HepG2 (cell line): ENCODE measurements at regions not wholly inside any gene's neighbourhood (a gene's known extent, or its start where the extent isn't known, plus 50 kb on each side); places are given as distances from the start of the nearest gene placed in this dataset.

ENCODE experiments used
- ATAC-seq: fragments of 200-7000 bp; cut with Tn5 transposase; 3 replicates; pipeline ENCODE4 v1.9.1; 2020; ENCODE audit warnings: mild to moderate bottlenecking, moderate library complexity
- BruUV-seq: library from RNA; stranded (reverse); fragments of 400-500 nt; replicated peaks from 2 replicates; lab custom pipeline; 2021; lab: Mats Ljungman, UMichigan
- CTCF ChIA-PET: fragments of 300-600 bp; formaldehyde crosslinking; extraction: SDS; loops from one replicate; lab custom pipeline; 2021; ENCODE audit warnings: low total read pairs, inconsistent platforms, low intra/inter-chr PET ratio; lab: Yijun Ruan, JAX
- POLR2A ChIA-PET: fragments of 350-600 bp; sonication (Branson Sonifier 250); formaldehyde crosslinking; loops from one replicate; lab custom pipeline; 2020; ENCODE audit warnings: antibody characterized with exemption, inconsistent platforms; lab: Yijun Ruan, JAX
- DNase-seq: peaks from one replicate; pipeline ENCODE4 v3.0.0-alpha.2; 2015; ENCODE audit warnings: low spot score
- FAIRE-seq: peaks from 3 replicates; lab custom pipeline; 2011; peaks lifted over from hg19 to GRCh38; lab: Jason Lieb, UNC
- H2AFZ ChIP-seq: one replicate; pipeline ENCODE4 v1.6.1; 2011; ENCODE audit warnings: low read length, inconsistent platforms
- H3K27ac ChIP-seq: fragments of 300-600 bp; 3 replicates; pipeline ENCODE4 v1.8.0; 2011; ENCODE audit warnings: mixed run types, mild to moderate bottlenecking, mixed read lengths, low read length, inconsistent platforms; ENCODE audit not compliant: insufficient read depth; ENCODE audit errors: extremely low read length
- H3K27me3 ChIP-seq, 2 experiments: fragments of 200-600 bp in 1 of 2; 2 replicates in 1 of 2; 3 replicates in 1 of 2; pipeline versions ENCODE4 v1.6.0 to v1.8.0; 2011; ENCODE audit warnings: low read length in 2 of 2, mild to moderate bottlenecking in 2 of 2, moderate library complexity in 2 of 2, inconsistent platforms in 1 of 2; ENCODE audit not compliant: insufficient read depth in 2 of 2, control insufficient read depth in 1 of 2
- H3K36me3 ChIP-seq, 2 experiments: fragments of 200-600 bp in 1 of 2; replicated peaks in 1 of 2; 2 replicates in 1 of 2; 3 replicates in 1 of 2; pipeline versions ENCODE4 v1.5.1 to v1.8.0; 2011; ENCODE audit warnings: low read length in 2 of 2, inconsistent platforms in 1 of 2; ENCODE audit not compliant: insufficient read depth in 2 of 2, control insufficient read depth in 1 of 2
- H3K4me1 ChIP-seq: 2 replicates; pipeline ENCODE4 v1.5.1; 2012; ENCODE audit warnings: low read length, inconsistent platforms; ENCODE audit not compliant: insufficient read depth
- H3K4me2 ChIP-seq: 2 replicates; pipeline ENCODE4 v1.6.0; 2011; ENCODE audit warnings: low read depth, low read length, inconsistent platforms
- H3K4me3 ChIP-seq, 3 experiments: fragments of 200-600 bp in 1 of 3; sonication (generic), shearing (Covaris generic) in 1 of 3; replicated peaks in 1 of 3; 2 replicates each; pipeline ENCODE4 v1.5.1; 2011 to 2016; ENCODE audit warnings: low read length in 3 of 3, inconsistent platforms in 2 of 3, low read depth in 2 of 3, mild to moderate bottlenecking in 2 of 3, control low read depth in 1 of 3, mixed read lengths in 1 of 3; ENCODE audit not compliant: insufficient read depth in 1 of 3
- H3K79me2 ChIP-seq: one replicate; pipeline ENCODE4 v1.6.1; 2011; ENCODE audit warnings: low read length, inconsistent platforms; ENCODE audit not compliant: insufficient read depth
- H3K9ac ChIP-seq: 2 replicates; pipeline ENCODE4 v1.6.0; 2011; ENCODE audit warnings: mild to moderate bottlenecking, low read depth, low read length, inconsistent platforms; ENCODE audit not compliant: insufficient read depth
- H3K9me3 ChIP-seq: 2 replicates; pipeline ENCODE4 v1.5.1; 2012; ENCODE audit warnings: mild to moderate bottlenecking, low read length
- H4K20me1 ChIP-seq: 2 replicates; pipeline ENCODE4 v1.6.0; 2011; ENCODE audit warnings: inconsistent platforms, mild to moderate bottlenecking, low read length, moderate library complexity; ENCODE audit not compliant: insufficient read depth
- BCLAF1 ChIP-seq: fragments of 450-650 bp; IDR thresholded peaks from 2 replicates; pipeline ENCODE4 v1.6.1; 2017; ENCODE audit warnings: mild to moderate bottlenecking
- HNF4A ChIP-seq: sonication (generic); formaldehyde crosslinking; IDR thresholded peaks from 2 replicates; pipeline ENCODE4 v1.4.0; 2020; ENCODE audit warnings: missing genetic modification reagents
- HOMEZ ChIP-seq: IDR thresholded peaks from 2 replicates; pipeline ENCODE4 v1.6.1; 2016; ENCODE audit warnings: low read depth
- KLF11 ChIP-seq: IDR thresholded peaks from 2 replicates; pipeline ENCODE4 v1.6.1; 2016; ENCODE audit warnings: missing compliant biosample characterization
- POLR2A ChIP-seq, 2 experiments: IDR thresholded peaks; 2 replicates each; pipeline ENCODE4 v1.6.1; 2011; ENCODE audit warnings: low read depth in 2 of 2, low read length in 2 of 2, mild to moderate bottlenecking in 1 of 2, moderate library complexity in 1 of 2; ENCODE audit not compliant: insufficient read depth in 1 of 2
- POLR2AphosphoS5 ChIP-seq: IDR thresholded peaks from 2 replicates; pipeline ENCODE4 v1.6.1; 2012; ENCODE audit warnings: low read depth, low read length
- PTBP1 ChIP-seq: fragments of 200-400 bp; formaldehyde crosslinking; IDR thresholded peaks from 2 replicates; pipeline ENCODE4 v1.6.1; 2018; ENCODE audit warnings: low read length, low read depth; ENCODE audit not compliant: poor library complexity, severe bottlenecking
- SALL1 ChIP-seq: sonication (generic); formaldehyde crosslinking; IDR thresholded peaks from 2 replicates; pipeline ENCODE4 v1.8.0; 2022; ENCODE audit warnings: mild to moderate bottlenecking, missing genetic modification reagents
- TOE1 ChIP-seq: sonication (generic); formaldehyde crosslinking; IDR thresholded peaks from 2 replicates; pipeline ENCODE4 v1.4.0; 2020; ENCODE audit warnings: mild to moderate bottlenecking, missing genetic modification reagents
- TRIM22 ChIP-seq: fragments of 450-650 bp; IDR thresholded peaks from 2 replicates; pipeline ENCODE4 v1.6.1; 2017
- YEATS2 ChIP-seq: sonication (generic); formaldehyde crosslinking; IDR thresholded peaks from 2 replicates; pipeline ENCODE4 v1.4.0; 2020; ENCODE audit warnings: missing genetic modification reagents, borderline replicate concordance
- ZC3H13 ChIP-seq: sonication (generic); formaldehyde crosslinking; IDR thresholded peaks from 2 replicates; pipeline ENCODE4 v1.8.1; 2023; ENCODE audit warnings: mild to moderate bottlenecking, missing genetic modification reagents, moderate library complexity
- ZNF10 ChIP-seq: sonication (generic); formaldehyde crosslinking; IDR thresholded peaks from 2 replicates; pipeline ENCODE4 v1.4.0; 2020; ENCODE audit warnings: mild to moderate bottlenecking, low read depth, missing genetic modification reagents, borderline replicate concordance
- ZNF572 ChIP-seq: sonication (generic); formaldehyde crosslinking; IDR thresholded peaks from 2 replicates; pipeline ENCODE4 v1.5.1; 2020; ENCODE audit warnings: mild to moderate bottlenecking, missing genetic modification reagents
- ZNF724P ChIP-seq: sonication (generic); formaldehyde crosslinking; IDR thresholded peaks from 2 replicates; pipeline ENCODE4 v1.8.0; 2022; ENCODE audit warnings: missing genetic modification reagents, borderline replicate concordance
- WGBS: methylation state at CpG from one replicate; pipeline ENCODE4 v1.1.6; 2017; ENCODE audit warnings: low lambda C conversion rate; 5-methylcytosine and 5-hydroxymethylcytosine counted together
- in situ Hi-C: cut with HindIII; loops from 2 replicates; pipeline ENCODE4 v1.10.0; 2017; ENCODE audit warnings: low pct_unique_long_range_greater_than_20kb; ENCODE audit not compliant: extremely low pct_ligation_motif_present
- intact Hi-C: fragments of 100-400 bp; cut with micrococcal nuclease; formaldehyde crosslinking; loops from one replicate; pipeline ENCODE4 v1.10.0; 2022; ENCODE audit not compliant: unreplicated experiment

- Histone ChIP-seq H3K4me2 (no peak overlapping the region), H3K4me1 (no peaks in the 10 kb centered on the region), H3K36me3 (no peaks in the 10 kb centered on the region), H3K4me3 (no peak overlapping the region), H3K9ac (no peak overlapping the region), H2AFZ (no peak overlapping the region), H3K27ac (no peak overlapping the region), H3K27me3 (0 out of 5 replicates have a peak, but pooled peaks cover 0 to 5% of the 10 kb centered on the region in 2 experiments), H3K79me2 (no peaks in the 10 kb centered on the region), H4K20me1 (no peaks in the 10 kb centered on the region), H3K9me3 (no peaks in the 10 kb centered on the region)
- CTCF ChIA-PET = no interaction called here
- DNase-seq (no peak), ATAC-seq (no peak), FAIRE-seq (no peak)
- WGBS = 10% methylated on average over 2 of the region's 2 CpGs
- POLR2A ChIA-PET = no interaction called here
- in situ Hi-C loops = no loop called here
- no TSS peak for BruUV-seq
- intact Hi-C loops = no loop called here
- no peak for TF ChIP-seq HOMEZ
- no peak for TF ChIP-seq PTBP1
- TF ChIP-seq POLR2AphosphoS5 = no peak
- no peak for TF ChIP-seq POLR2A (IDR thresholded peaks at IDR 0.05; ENCODE audit: insufficient read depth in 1 of 2, low read depth in 2 of 2, low read length in 2 of 2)
- TF ChIP-seq SALL1 = no peak
- no peak for TF ChIP-seq ZNF572
- TF ChIP-seq TRIM22 = no peak
- TF ChIP-seq KLF11 (CRISPR knock-in tag) = no peak
- no peak for TF ChIP-seq ZC3H13 (CRISPR knock-in tag)
- no peak for TF ChIP-seq BCLAF1
- no peak for TF ChIP-seq TOE1 (CRISPR knock-in tag)
- no peak for TF ChIP-seq ZNF10
- TF ChIP-seq HNF4A (CRISPR knock-in tag) = no peak
- TF ChIP-seq YEATS2 (CRISPR knock-in tag) = no peak
- TF ChIP-seq ZNF724P (CRISPR knock-in tag) = no peak
Measured at GRCh38 chr7:111662386-111662785, 100.1 kb upstream of the IMMP2L start.
